Inferior parietal cortex (tissue), 1 donor: ENCODE measurements at regions not wholly inside any gene's neighbourhood (a gene's known extent, or its start where the extent isn't known, plus 50 kb on each side); places are given as distances from the start of the nearest gene placed in this dataset.
"Not testable (repeated sequence)": the region's sequence is repeated elsewhere in the genome, so short reads cannot be mapped to it uniquely, and the experiment has no call there.

Source experiments
- DNase-seq: peaks from one replicate; pipeline ENCODE4 v3.0.0-alpha.2; 2016; ENCODE audit errors: extremely low spot score

DNA sequence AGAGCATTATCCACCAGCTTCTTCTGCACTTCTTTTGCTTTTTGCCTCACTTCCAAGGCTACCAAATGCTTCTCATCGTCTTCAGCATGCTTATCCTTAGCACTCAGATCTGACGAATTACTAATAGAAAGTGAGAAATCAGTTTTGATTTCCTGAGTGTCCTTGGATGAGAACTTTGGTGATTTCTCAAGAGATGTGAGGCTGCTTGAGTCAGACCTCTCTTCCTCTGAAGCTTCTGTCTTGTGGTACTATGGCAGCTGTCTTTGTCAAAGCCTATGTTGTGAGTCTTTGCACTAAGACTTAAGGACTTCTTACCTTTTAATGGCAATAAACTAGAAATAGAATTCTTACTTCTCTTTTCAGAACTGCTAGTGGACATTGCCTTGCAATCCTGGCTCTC, 169.9 kb downstream of the CPE start:
- DNase-seq, result no peak

DNA sequence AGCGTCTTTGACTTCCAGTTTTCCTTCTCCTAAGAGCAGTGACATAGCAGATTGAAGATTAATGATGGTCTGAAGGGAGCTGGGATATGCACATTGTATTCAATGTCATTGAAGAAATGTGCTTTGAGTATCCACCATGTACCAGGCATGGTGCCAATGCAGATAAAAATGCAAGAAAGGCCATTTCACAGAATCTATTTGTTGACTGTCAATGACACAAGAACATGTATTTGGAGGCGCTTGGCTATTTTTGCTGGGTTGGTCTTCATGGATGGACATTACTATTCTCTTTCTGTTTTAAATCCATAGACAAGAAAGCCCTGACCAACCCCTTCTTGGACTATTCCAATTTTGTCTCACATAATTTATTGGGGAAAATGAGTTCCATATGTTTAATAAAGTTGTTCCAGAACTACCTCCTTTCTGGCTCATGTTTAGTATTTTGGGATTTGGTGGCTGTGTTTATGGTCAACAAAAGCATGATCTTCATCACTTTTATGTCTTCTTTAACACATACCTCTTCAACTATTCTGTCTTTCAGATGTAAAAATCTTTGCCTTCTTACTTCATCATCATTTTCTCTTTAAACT, 174.5 kb downstream of the CPE start:
- no peak for DNase-seq

GRCh38 chr4:165555302-165555701, 176.5 kb downstream of the CPE start:
- DNase-seq, result no peak

DNA sequence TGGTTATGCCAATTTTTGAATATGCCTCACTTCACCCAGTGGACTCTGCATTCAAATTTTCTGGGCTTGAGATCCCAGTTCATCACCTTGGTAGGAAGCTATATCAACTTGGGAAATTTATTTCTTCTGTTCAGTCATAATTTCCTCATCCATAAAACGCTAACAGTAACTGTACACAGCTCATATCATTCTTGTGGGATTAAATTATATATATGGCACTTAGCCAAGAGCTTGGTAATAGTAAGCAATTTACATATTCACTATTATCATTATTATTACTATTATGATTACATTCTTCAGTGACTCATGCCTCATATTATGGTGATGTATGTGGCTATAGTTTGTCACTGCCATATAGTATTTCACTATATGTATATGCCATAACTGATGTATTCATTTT, 177.6 kb downstream of the CPE start:
- no peak for DNase-seq

DNA sequence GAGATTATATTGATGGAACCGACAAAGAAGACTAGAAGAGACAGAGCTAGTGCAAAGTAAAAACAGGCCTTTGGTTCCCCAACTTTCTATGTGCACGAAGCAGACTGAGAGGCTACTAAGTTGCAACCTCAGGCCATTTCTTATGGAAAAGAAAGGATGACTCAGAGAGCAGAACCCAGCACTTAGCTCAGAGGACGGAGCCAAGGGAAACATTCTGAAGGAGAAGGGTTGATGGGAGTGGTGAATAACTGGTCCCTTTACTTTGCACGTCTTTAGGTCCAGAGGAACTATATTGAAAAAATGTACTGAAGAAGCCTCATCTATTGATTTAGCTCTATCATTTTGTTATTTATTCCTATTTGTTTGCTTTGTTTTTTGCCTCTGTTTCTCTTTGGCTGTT, 182.1 kb downstream of the CPE start:
- no peak for DNase-seq

DNA sequence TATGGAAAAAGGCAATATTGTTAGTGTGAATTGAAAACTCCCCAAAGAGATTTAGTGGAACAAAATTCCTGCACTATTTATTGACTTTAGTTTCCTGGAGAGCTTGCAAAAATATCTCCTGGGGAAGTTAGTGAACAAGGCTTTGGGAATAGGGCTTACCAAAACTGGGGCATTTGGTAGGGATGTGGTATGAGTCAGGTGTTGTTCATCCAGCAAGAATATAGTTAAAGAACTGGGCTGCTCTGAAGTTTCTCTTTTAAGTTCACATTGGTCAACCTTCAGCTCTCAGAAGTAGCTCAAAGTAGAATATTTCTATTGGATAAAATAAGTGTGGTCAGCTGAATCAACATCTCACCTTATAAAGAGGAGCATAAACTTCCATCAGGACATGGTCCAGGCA, 185.0 kb downstream of the CPE start:
- DNase-seq, result no peak

DNA sequence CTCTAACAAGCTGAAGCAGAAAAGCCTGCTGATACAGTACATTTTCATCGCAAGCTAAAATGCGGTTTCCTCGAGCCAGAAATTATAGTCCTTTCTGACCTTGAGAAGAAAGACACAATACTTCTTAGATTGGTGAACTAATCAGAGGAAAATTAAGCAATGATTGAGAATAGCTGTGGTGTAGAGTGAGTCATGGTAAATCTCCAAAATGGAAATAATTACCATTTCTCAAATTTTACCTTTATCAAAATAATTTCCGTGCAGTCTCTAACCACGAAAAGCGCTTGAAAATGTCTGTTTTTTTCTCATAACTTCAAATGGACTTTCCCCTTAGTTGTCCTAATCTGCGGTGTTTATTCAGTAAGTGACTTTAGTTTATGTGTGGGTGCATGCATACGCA, 190.2 kb downstream of the CPE start:
- DNase-seq, result no peak

DNA sequence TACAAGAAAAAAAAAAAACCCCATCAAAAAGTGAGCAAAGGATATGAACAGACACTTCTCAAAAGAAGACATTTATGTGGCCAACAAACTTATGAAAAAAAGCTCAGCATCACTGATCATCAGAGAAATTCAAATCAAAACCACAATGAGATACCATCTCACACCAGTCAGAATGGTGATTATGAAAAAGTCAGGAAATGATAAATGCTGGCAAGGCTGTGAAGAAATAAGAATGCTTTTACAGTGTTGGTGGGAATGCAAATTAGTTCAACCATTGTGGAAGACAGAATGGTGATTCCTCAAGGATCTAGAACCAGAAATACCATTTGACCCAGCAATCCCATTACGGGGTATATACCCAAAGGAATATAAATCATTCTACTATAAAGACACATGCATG, 192.7 kb downstream of the CPE start:
- DNase-seq, result not testable (repeated sequence)

DNA sequence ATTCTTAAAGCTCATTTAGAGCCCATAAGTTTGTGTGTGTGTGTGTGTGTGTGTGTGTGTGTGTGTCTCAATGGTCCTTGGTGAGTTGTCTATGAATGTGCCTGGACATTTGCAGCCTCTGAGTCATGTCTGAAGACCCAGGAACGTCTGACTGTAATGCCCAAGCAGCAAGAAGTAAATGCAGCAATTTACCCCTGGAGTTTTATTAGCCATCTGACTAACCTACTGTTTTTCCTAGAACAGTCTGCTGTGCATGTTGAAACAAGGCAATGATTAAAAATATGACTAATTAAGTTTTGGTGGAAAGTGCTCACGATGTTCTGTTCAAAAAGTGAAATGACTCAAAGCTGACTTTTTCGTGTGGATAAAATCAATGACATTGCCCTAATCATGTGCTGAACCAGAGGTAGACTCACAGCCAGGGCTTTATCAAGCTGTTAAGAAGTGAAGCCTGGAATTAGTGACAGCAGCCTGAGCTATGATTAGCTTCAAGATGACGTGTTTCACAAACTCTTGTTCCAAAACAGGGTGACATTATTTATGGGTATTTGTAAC, 201.6 kb downstream of the CPE start:
- no peak for DNase-seq

GRCh38 chr4:165583341-165583740, 204.5 kb downstream of the CPE start:
- DNase-seq, result no peak

GRCh38 chr4:165584916-165585315, 206.1 kb downstream of the CPE start:
- no peak for DNase-seq

GRCh38 chr4:165588534-165589315, 209.9 kb downstream of the CPE start:
- DNase-seq, result no peak

GRCh38 chr4:165592386-165592785, 213.6 kb downstream of the CPE start:
- no peak for DNase-seq

DNA sequence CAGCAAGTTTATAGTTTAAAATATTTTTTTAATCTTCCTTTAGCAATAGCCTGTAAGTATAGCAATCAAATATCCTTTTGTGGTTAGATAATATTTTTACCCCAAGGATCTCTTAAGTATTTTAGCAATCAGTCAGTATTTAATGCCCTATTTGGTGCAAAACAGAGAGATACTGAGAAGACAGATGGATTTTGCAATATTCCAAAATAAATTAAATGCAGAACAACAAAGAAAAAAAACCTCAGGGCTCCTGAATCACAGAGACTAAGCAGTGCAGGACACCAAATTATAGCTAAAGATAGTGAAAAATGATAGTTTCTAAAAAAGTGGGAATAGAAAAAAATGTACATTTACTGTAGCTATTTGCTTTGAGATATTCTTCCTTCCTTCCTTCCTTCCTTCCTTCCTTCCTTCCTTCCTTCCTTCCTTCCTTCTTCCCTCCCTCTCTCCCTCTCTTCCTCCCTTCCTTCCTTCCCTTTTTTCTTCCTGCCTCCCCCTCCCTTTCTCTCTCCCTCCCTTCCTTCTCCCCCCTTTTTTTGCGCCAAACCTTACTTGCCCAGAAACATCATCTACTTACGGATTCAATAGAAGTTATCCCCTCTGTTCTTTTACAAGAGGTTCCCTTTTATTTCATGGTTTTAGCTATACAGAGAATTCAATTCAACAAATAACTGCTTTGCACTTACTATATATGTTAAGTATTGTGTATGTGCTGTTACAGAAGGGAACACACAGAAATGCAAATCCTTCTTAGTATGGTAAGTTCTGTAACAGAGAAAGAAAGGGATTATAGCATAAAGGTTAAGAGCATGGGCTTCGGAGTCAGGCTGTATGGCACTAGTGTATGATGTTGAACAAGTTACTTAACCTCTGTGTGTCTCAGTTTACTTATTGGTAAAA, 219.0 kb downstream of the CPE start:
- DNase-seq, result no peak

DNA sequence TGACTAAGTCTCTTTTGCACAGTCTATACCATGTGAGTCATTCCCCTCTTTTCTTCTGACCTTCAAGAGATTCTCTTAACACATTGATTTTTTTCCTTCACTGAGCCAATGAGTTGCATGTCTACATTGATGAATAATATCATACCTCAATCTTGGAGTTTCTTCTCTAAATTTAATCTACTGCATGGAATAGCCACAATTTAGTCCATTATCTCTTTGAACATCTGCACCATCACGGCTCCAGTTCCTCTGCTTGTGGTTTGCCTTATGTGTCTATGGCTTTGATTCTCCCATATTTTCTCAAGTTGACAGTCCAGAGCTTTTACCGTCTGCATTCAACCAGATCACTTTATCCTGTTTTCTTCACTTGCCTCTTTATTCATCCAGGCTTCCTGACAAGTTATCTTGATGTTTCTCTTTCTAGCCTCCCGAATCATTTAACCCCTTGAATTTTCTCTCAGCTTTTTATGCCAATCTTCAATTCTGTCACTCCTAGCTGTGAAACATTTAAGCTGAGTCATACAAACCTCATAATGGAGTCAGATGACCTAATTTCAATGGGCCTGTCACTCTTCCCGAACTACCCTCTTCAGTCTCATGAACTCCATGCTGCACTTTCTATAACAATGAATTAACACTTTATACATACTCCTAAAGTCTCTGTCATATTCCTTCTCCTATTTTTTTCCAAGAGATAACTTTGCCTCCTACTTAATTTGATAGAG, 222.3 kb downstream of the CPE start:
- DNase-seq, result no peak

GRCh38 chr4:165602621-165603020, 223.8 kb downstream of the CPE start:
- no peak for DNase-seq

- DNase-seq, result no peak
Observed at GRCh38 chr4:165604181-165604580, 225.4 kb downstream of the CPE start.

DNA sequence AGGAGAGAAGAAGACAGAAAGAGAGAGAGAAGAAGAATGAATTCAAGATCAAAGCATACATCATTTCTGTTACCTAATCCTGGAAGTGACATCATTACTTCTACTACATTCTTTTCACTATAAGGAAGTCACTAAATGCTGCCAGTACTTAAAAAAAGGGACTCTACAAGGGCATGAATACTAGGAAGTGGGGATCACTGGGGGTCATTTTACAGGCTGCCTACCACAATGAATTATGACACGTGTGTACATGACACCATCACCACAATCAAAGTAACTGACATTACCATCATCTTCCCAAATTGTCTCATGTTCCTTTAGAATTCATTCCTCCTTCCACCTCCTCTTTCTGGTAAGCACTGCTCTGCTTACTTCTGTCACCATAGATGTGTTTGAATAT, 227.0 kb downstream of the CPE start:
- no peak for DNase-seq

DNA sequence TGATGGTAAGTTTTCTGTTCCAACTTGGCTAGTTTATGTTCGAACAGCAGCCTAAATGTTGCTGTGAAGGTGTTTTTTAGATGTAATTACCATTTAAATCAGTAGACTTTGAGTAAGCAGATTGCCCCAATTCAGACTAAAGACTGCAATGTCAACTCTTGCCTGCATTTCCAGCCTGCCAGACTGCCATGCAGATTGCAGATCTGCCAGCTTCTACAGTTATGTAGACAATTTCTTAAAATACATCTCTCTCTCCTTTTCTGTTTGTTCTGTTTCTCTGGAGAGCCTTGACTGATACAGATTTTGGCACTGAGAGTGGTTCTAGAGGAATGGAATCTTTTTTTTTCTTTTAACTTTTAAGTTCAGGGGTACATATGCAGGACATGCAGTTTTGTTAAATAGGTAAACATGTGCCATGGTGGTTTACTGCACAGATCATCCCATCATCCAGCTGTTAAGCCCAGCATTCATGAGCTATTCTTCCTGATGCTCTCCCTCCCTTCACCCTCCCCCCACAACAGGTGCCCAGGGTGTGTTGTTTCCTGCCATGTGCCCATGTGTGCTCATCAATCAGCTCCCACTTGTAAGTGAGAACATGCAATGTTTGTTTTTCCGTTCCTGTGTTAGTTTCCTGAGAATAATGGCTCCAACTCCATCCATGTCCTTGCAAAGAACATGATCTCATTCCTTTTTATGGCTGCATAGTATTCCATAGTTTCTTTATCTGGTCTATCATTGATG, 227.8 kb downstream of the CPE start:
- peak; percentile 7 for DNase-seq

DNA sequence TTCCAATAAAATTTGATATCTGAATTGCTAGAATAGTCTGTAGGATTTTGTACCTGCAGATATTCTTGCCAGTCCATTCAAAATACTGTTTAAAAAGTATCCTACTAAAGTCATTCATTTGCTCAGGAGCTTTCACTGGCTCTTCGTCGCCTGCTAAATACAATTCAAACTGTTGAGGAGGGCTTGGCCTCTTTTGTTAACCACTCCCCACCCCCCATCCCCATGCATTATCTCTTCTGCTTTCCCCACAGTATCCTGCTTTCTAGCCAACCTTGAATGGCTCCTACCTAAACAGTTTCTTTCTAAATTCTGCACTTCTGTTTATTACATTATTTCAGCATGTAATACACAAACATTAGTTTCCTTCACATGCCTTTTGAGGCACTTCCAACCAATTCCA, 230.8 kb downstream of the CPE start:
- no peak for DNase-seq
